Sigmoid colon (tissue), 6 donors: ENCODE measurements at regions not wholly inside any gene's neighbourhood (a gene's known extent, or its start where the extent isn't known, plus 50 kb on each side); places are given as distances from the start of the nearest gene placed in this dataset.
"Not testable (repeated sequence)": the region's sequence is repeated elsewhere in the genome, so short reads cannot be mapped to it uniquely, and the experiment has no call there.

Experiments
- DNase-seq: peaks from one replicate; pipeline ENCODE4 v3.0.0-alpha.2; 2019
- H3K27ac ChIP-seq, 4 donors: fragments of 200-600 bp; sonication (generic); one replicate each; pipeline ENCODE4 v1.5.1; 2016 to 2019; ENCODE audit warnings: mild to moderate bottlenecking in 1 of 4
- H3K27me3 ChIP-seq, 3 donors: fragments of 200-600 bp; sonication (generic); one replicate each; pipeline ENCODE4 v1.5.1; 2019; ENCODE audit warnings: mild to moderate bottlenecking in 1 of 3
- H3K36me3 ChIP-seq, 4 donors: fragments of 200-600 bp; sonication (generic); one replicate each; pipeline ENCODE4 v1.5.1; 2016 to 2019
- H3K4me1 ChIP-seq, 4 donors: fragments of 200-600 bp; sonication (generic); one replicate each; pipeline ENCODE4 v1.5.1; 2017 to 2019
- H3K4me3 ChIP-seq, 4 donors: fragments of 200-600 bp; sonication (generic); one replicate each; pipeline ENCODE4 v1.5.1; 2017 to 2019; ENCODE audit warnings: mild to moderate bottlenecking in 2 of 4, moderate library complexity in 1 of 4
- H3K9me3 ChIP-seq, 4 donors: fragments of 200-600 bp in 3 of 4; sonication (generic) in 3 of 4; one replicate each; pipeline versions ENCODE4 v1.5.1 to v1.6.1; 2013 to 2019
- CTCF ChIP-seq, 4 experiments: fragments of 450-650 bp in 3 of 4; fragments of 200-600 bp in 1 of 4; IDR thresholded peaks; one replicate each; pipeline ENCODE4 v1.5.1; 2016 to 2019; ENCODE audit warnings: antibody characterized with exemption in 4 of 4, mild to moderate bottlenecking in 3 of 4, moderate library complexity in 2 of 4
- EP300 ChIP-seq, 4 donors: sonication (generic); formaldehyde crosslinking; IDR thresholded peaks; one replicate each; pipeline ENCODE4 v1.6.1; 2017; ENCODE audit warnings: antibody characterized with exemption in 4 of 4
- POLR2A ChIP-seq, 2 donors: fragments of 450-650 bp; IDR thresholded peaks; one replicate each; pipeline ENCODE4 v1.6.1; 2016; ENCODE audit warnings: antibody characterized with exemption in 2 of 2, mild to moderate bottlenecking in 2 of 2, moderate library complexity in 2 of 2
- POLR2AphosphoS5 ChIP-seq, 4 donors: sonication (generic); formaldehyde crosslinking; IDR thresholded peaks; one replicate each; pipeline ENCODE4 v1.6.1; 2017; ENCODE audit warnings: antibody characterized with exemption in 4 of 4
- WGBS, 2 donors: extraction: QIAGEN DNeasy Blood & Tissue Kit; methylation state at CpG; one replicate each; pipeline ENCODE4 v1.1.7; 2013; 5-methylcytosine and 5-hydroxymethylcytosine counted together
- intact Hi-C: fragments of 100-400 bp; cut with DNase I; formaldehyde crosslinking; loops from one replicate; pipeline ENCODE4 v1.15.1; 2023
- donor health status: healthy with polysubstance abuse.
- donor health status: healthy.

- H3K27ac ChIP-seq: no peak overlapping the region
- H3K27me3 ChIP-seq: no peaks in the 10 kb centered on the region
- H3K9me3 ChIP-seq: no peaks in the 10 kb centered on the region
- TF ChIP-seq POLR2AphosphoS5 (IDR thresholded peaks at IDR 0.05) (no peak), POLR2A (IDR thresholded peaks at IDR 0.05) (no peak), CTCF (IDR thresholded peaks at IDR 0.05) (no peak), EP300 (IDR thresholded peaks at IDR 0.05) (no peak)
- intact Hi-C loops: no loop called here
- H3K36me3 ChIP-seq: no peaks in the 10 kb centered on the region
- no peak overlapping the region for H3K4me3 ChIP-seq
- H3K4me1 ChIP-seq: peaks cover 0 to 39% (median 9%) of the 10 kb centered on the region in 4 donors
- no peak for DNase-seq
These were observed 560.4 kb downstream of the CD109 start for GRCh38 chr6:74256381-74256780.

- H3K36me3 ChIP-seq, intact Hi-C loops, H3K9me3 ChIP-seq, H3K27ac ChIP-seq, H3K27me3 ChIP-seq, DNase-seq, H3K4me3 ChIP-seq: not testable (repeated sequence)
- peaks cover 0 to 48% (median 14%) of the 10 kb centered on the region in 4 donors for H3K4me1 ChIP-seq
- 92% methylated on average over 24 of the region's 24 CpGs for WGBS, 2 donors
These were observed 559.0 kb downstream of the CD109 start for GRCh38 chr6:74255007-74255406.

GRCh38 chr6:74254147-74254546 is 558.1 kb downstream of the CD109 start:
- H3K36me3 ChIP-seq, H3K4me3 ChIP-seq, H3K27me3 ChIP-seq, DNase-seq, intact Hi-C loops, H3K9me3 ChIP-seq, H3K27ac ChIP-seq: not testable (repeated sequence)
- H3K4me1 ChIP-seq: peaks cover 0 to 40% (median 14%) of the 10 kb centered on the region in 4 donors
- WGBS, 2 donors: 96% methylated on average over 1 of the region's 1 CpG

- no peak for DNase-seq
- H3K36me3 ChIP-seq: no peaks in the 10 kb centered on the region
- peaks cover 0 to 35% (median 12%) of the 10 kb centered on the region in 4 donors for H3K4me1 ChIP-seq
- no peaks in the 10 kb centered on the region for H3K27me3 ChIP-seq
- no peak overlapping the region for H3K4me3 ChIP-seq
- TF ChIP-seq POLR2A (IDR thresholded peaks at IDR 0.05): no peak
- TF ChIP-seq EP300 (IDR thresholded peaks at IDR 0.05): no peak
- no peak for TF ChIP-seq POLR2AphosphoS5 (IDR thresholded peaks at IDR 0.05)
- H3K9me3 ChIP-seq: no peaks in the 10 kb centered on the region
- intact Hi-C loops: no loop called here
- no peak overlapping the region for H3K27ac ChIP-seq
- WGBS, 2 donors: 72 to 77% methylated on average over 2 of the region's 2 CpGs
These were observed 557.3 kb downstream of the CD109 start for GRCh38 chr6:74253261-74253660.

GRCh38 chr6:74250161-74250818 is 554.3 kb downstream of the CD109 start:
- intact Hi-C loops: no loop called here
- no peak overlapping the region for H3K27ac ChIP-seq
- H3K4me3 ChIP-seq: no peak overlapping the region
- DNase-seq: no peak
- peaks cover 0 to 30% (median 12%) of the 10 kb centered on the region in 4 donors for H3K4me1 ChIP-seq
- 39 to 72% methylated on average over 2 of the region's 2 CpGs for WGBS, 2 donors
- no peaks in the 10 kb centered on the region for H3K27me3 ChIP-seq
- no peaks in the 10 kb centered on the region for H3K36me3 ChIP-seq
- TF ChIP-seq POLR2AphosphoS5 (IDR thresholded peaks at IDR 0.05) (no peak), CTCF (IDR thresholded peaks at IDR 0.05) (no peak), EP300 (IDR thresholded peaks at IDR 0.05) (no peak), POLR2A (IDR thresholded peaks at IDR 0.05) (no peak)
- H3K9me3 ChIP-seq: no peaks in the 10 kb centered on the region

GRCh38 chr6:74249658-74250057 is 553.7 kb downstream of the CD109 start:
- TF ChIP-seq POLR2A (IDR thresholded peaks at IDR 0.05) (no peak), POLR2AphosphoS5 (IDR thresholded peaks at IDR 0.05) (no peak), EP300 (IDR thresholded peaks at IDR 0.05) (no peak), CTCF (IDR thresholded peaks at IDR 0.05) (no peak)
- WGBS, 2 donors: 48 to 49% methylated on average over 2 of the region's 2 CpGs

More at GRCh38 chr6:74249658-74250057, 553.7 kb downstream of the CD109 start:
- intact Hi-C loops: no loop called here
- H3K9me3 ChIP-seq: no peaks in the 10 kb centered on the region
- H3K27ac ChIP-seq: no peak overlapping the region
- no peak for DNase-seq
- H3K27me3 ChIP-seq: no peaks in the 10 kb centered on the region
- no peak overlapping the region for H3K4me3 ChIP-seq
- H3K4me1 ChIP-seq: peaks cover 0 to 30% (median 12%) of the 10 kb centered on the region in 4 donors
- no peaks in the 10 kb centered on the region for H3K36me3 ChIP-seq
